Stomach (tissue), 8 donors: ENCODE measurements at regions not wholly inside any gene's neighbourhood (a gene's known extent, or its start where the extent isn't known, plus 50 kb on each side); places are given as distances from the start of the nearest gene placed in this dataset.

Experiments used
- DNase-seq, 2 donors: peaks; one replicate each; pipeline versions ENCODE4 v3.0.0 to v3.0.0-alpha.2; 2013 to 2019
- H3K27ac ChIP-seq, 5 donors: fragments of 200-600 bp in 4 of 5; sonication (generic) in 4 of 5; one replicate each; pipeline ENCODE4 v1.5.1; 2013 to 2019; ENCODE audit warnings: mild to moderate bottlenecking in 1 of 5, moderate library complexity in 1 of 5
- H3K27me3 ChIP-seq, 3 donors: fragments of 200-600 bp; sonication (generic); one replicate each; pipeline ENCODE4 v1.5.1; 2017 to 2019; ENCODE audit warnings: mixed run types in 1 of 3
- H3K36me3 ChIP-seq, 4 donors: fragments of 200-600 bp; sonication (generic); 1 replicate in 3 of 4; 2 replicates in 1 of 4; pipeline ENCODE4 v1.5.1; 2016 to 2019
- H3K4me1 ChIP-seq, 4 donors: fragments of 200-600 bp; sonication (generic); one replicate each; pipeline ENCODE4 v1.5.1; 2016 to 2019
- H3K4me3 ChIP-seq, 4 donors: fragments of 200-600 bp; sonication (generic) in 3 of 4; one replicate each; pipeline ENCODE4 v1.5.1; 2016 to 2019; ENCODE audit warnings: mild to moderate bottlenecking in 1 of 4
- H3K9me3 ChIP-seq, 4 donors: fragments of 200-600 bp; sonication (generic); one replicate each; pipeline ENCODE4 v1.5.1; 2016 to 2019
- CTCF ChIP-seq, 7 experiments: fragments of 450-650 bp in 4 of 7; fragments of 200-600 bp in 3 of 7; sonication (generic) in 3 of 7; IDR thresholded peaks; one replicate each; pipeline ENCODE4 v1.5.1; 2016 to 2019; ENCODE audit warnings: antibody characterized with exemption in 7 of 7, control low read depth in 2 of 7, mild to moderate bottlenecking in 1 of 7
- POLR2A ChIP-seq, 4 donors: fragments of 450-650 bp; IDR thresholded peaks; one replicate each; pipeline ENCODE4 v1.6.1; 2016; ENCODE audit warnings: antibody characterized with exemption in 4 of 4, control low read depth in 2 of 4, mild to moderate bottlenecking in 1 of 4, moderate library complexity in 1 of 4
- POLR2AphosphoS5 ChIP-seq, 3 donors: sonication (generic); formaldehyde crosslinking; IDR thresholded peaks; one replicate each; pipeline ENCODE4 v1.6.1; 2016; ENCODE audit warnings: antibody characterized with exemption in 3 of 3
- WGBS, 5 donors: extraction: QIAGEN DNeasy Blood & Tissue Kit in 3 of 5; methylation state at CpG; one replicate each; pipeline versions ENCODE4 v1.1.5 to v1.1.7; 2013 to 2018; 5-methylcytosine and 5-hydroxymethylcytosine counted together
- intact Hi-C: fragments of 100-400 bp; cut with DNase I; formaldehyde crosslinking; loops from one replicate; pipeline ENCODE4 v1.15.1; 2023; ENCODE audit warnings: low total_unique reads
- small RNA-seq, 4 donors: library from RNA; depleted of rRNA; stranded (forward); fragments of <200 nt; gene quantifications; one replicate each; pipeline ENCODE3, GENCODE V24; 2016
- donor health status: healthy with polysubstance abuse.
- donor health status: Bipolar disorder and iron deficiency.
- donor health status: healthy.

- Histone ChIP-seq H3K27me3 (no peaks in the 10 kb centered on the region), H3K9me3 (no peaks in the 10 kb centered on the region), H3K36me3 (no peaks in the 10 kb centered on the region), H3K27ac (no peak overlapping the region), H3K4me3 (no peak overlapping the region), H3K4me1 (peaks cover 0 to 11% (median 3%) of the 10 kb centered on the region in 4 donors)
- DNase-seq: peak in 1 of 2 donors; percentile 25
- WGBS, 5 donors: 22 to 36% (median 30%) methylated on average over 4 of the region's 4 CpGs
- TF ChIP-seq CTCF (IDR thresholded peaks at IDR 0.05): peak in 1 of 7 experiments; percentile 28
- TF ChIP-seq POLR2A (IDR thresholded peaks at IDR 0.05): no peak
- intact Hi-C loops: loop anchor here (10.0 kb wide), 1 partner anchor 103 kb away; no protein-coding TSS in a partner anchor
These were observed 51.3 kb upstream of the STEAP4 start for GRCh38 chr7:88357781-88358525.

GRCh38 chr7:88357294-88357693 lies 50.6 kb upstream of the STEAP4 start:
- H3K9me3 ChIP-seq: no peaks in the 10 kb centered on the region
- no peak overlapping the region for H3K27ac ChIP-seq
- peak in 2 of 7 experiments; percentile 18 to 43 for TF ChIP-seq CTCF (IDR thresholded peaks at IDR 0.05)
- TF ChIP-seq POLR2AphosphoS5 (IDR thresholded peaks at IDR 0.05): no peak
- intact Hi-C loops: loop anchor here (10.0 kb wide), 1 partner anchor 102 kb away; no protein-coding TSS in a partner anchor
- H3K4me3 ChIP-seq: no peak overlapping the region
- H3K27me3 ChIP-seq: no peaks in the 10 kb centered on the region
- no peaks in the 10 kb centered on the region for H3K36me3 ChIP-seq
- DNase-seq: peak; percentile 29 to 43
- WGBS, 5 donors: 19 to 52% (median 34%) methylated on average over 1 of the region's 1 CpG
- H3K4me1 ChIP-seq: peaks cover 0 to 11% (median 3%) of the 10 kb centered on the region in 4 donors

Small RNA genes lying in the stretch of these regions (small RNA-seq; reads per million reads assigned to genes)
- 0 reads per million in 4 donors for gene EIF4A1P13
- 0 reads per million in 4 donors for gene RF00272
